ENCODE measurements at regions not wholly inside any gene's neighbourhood (a gene's known extent, or its start where the extent isn't known, plus 50 kb on each side); places are given as distances from the start of the nearest gene placed in this dataset.

- no peak for DNase-seq
- no peaks in the 10 kb centered on the region for H3K36me3 ChIP-seq
- WGBS, 2 donors, result 44 to 64% methylated on average over 8 to 9 of the region's 9 CpGs
- intact Hi-C loops (cut with DNase I), result no loop called here
- H3K9me3 ChIP-seq, result no peaks in the 10 kb centered on the region
- no peak overlapping the region for H3K4me3 ChIP-seq
- H3K4me1 ChIP-seq, result no peaks in the 10 kb centered on the region
- H3K27me3 ChIP-seq, result no peaks in the 10 kb centered on the region
- no peak for TF ChIP-seq CTCF (IDR thresholded peaks at IDR 0.05)
- TF ChIP-seq POLR2A (IDR thresholded peaks at IDR 0.05), result no peak
- no peak overlapping the region for H3K27ac ChIP-seq
Measured at GRCh38 chr7:67423065-67423464, 426.4 kb downstream of the TYW1 start.

DNA sequence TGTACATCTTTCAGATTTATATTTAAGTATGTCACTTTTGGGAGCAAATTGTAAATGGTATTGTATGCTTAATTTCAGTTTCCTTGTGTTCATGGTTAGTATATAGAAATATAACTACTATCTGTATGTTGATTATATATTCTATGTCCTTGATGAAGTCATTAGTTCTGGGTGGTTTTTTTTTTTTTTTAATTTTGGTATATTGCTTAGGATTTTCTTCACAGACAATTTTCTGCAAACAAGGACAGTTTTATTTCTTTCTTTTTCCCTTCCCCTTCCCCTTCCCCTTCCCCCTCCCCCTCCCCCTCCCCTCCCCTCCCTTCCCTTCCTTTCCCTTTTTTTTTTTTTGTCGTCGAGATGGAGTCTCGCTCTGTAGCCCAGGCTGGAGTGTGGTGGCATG, 430.0 kb downstream of the TYW1 start:
- Histone ChIP-seq H3K4me1 (no peaks in the 10 kb centered on the region), H3K27ac (no peak overlapping the region), H3K36me3 (no peaks in the 10 kb centered on the region), H3K27me3 (no peaks in the 10 kb centered on the region), H3K4me3 (no peak overlapping the region), H3K9me3 (no peaks in the 10 kb centered on the region)
- intact Hi-C loops (cut with DNase I), result no loop called here
- DNase-seq, result no peak
- WGBS, 2 donors, result 40 to 86% methylated on average over 1 to 3 of the region's 3 CpGs
- TF ChIP-seq CTCF (IDR thresholded peaks at IDR 0.05) (no peak), POLR2A (IDR thresholded peaks at IDR 0.05) (no peak)

DNA sequence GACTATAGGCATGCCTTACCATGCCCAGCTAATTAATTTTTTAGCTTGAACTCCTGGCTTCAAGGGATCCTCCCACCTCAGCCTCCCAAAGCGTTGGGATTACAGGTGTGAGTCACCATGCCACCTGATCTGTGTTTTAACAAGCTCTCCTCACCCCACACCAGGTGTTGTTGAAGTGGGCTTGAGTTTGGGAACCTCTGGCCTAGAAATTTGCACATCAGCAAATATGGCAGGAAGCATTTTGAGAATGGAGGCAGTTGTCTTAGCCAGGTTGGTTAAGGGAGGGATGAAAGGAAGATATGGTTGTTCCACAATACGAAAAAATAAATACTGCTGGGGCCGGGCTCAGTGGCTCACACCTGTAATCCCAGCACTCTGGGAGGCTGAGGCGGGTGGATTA, 433.1 kb downstream of the TYW1 start:
- no peak for DNase-seq
- no peaks in the 10 kb centered on the region for H3K27me3 ChIP-seq
- no peak overlapping the region for H3K4me3 ChIP-seq
- peaks cover 0 to 12% (median 0%) of the 10 kb centered on the region in 3 donors for H3K9me3 ChIP-seq
- no peak overlapping the region for H3K27ac ChIP-seq
- H3K4me1 ChIP-seq, result no peaks in the 10 kb centered on the region
- H3K36me3 ChIP-seq, result no peaks in the 10 kb centered on the region
- intact Hi-C loops (cut with DNase I), result no loop called here
- 64 to 86% methylated on average over 4 of the region's 4 CpGs for WGBS, 2 donors
- TF ChIP-seq CTCF (IDR thresholded peaks at IDR 0.05) (no peak), POLR2A (IDR thresholded peaks at IDR 0.05) (no peak)

GRCh38 chr7:67432536-67433234, 436.1 kb downstream of the TYW1 start:
- Histone ChIP-seq H3K4me3 (no peak overlapping the region), H3K27ac (no peak overlapping the region), H3K4me1 (no peaks in the 10 kb centered on the region), H3K27me3 (no peaks in the 10 kb centered on the region), H3K36me3 (no peaks in the 10 kb centered on the region), H3K9me3 (peaks cover 0 to 12% (median 0%) of the 10 kb centered on the region in 3 donors)
- 68 to 74% methylated on average over 10 of the region's 10 CpGs for WGBS, 2 donors
- no peak for DNase-seq
- TF ChIP-seq POLR2A (IDR thresholded peaks at IDR 0.05) (no peak), CTCF (IDR thresholded peaks at IDR 0.05) (no peak)
- intact Hi-C loops (cut with DNase I), result no loop called here

GRCh38 chr7:67435894-67436535, 439.4 kb downstream of the TYW1 start:
- Histone ChIP-seq H3K27me3 (no peaks in the 10 kb centered on the region), H3K27ac (no peak overlapping the region), H3K9me3 (peaks cover 0 to 12% (median 0%) of the 10 kb centered on the region in 3 donors), H3K36me3 (no peaks in the 10 kb centered on the region), H3K4me3 (no peak overlapping the region), H3K4me1 (no peaks in the 10 kb centered on the region)
- no peak for TF ChIP-seq CTCF (IDR thresholded peaks at IDR 0.05)
- TF ChIP-seq POLR2A (IDR thresholded peaks at IDR 0.05), result no peak
- WGBS, 2 donors, result 51 to 68% methylated on average over 9 of the region's 9 CpGs
- DNase-seq, result no peak
- intact Hi-C loops (cut with DNase I), result no loop called here
